GM19025 (cell line): ENCODE measurements at regions not wholly inside any gene's neighbourhood (a gene's known extent, or its start where the extent isn't known, plus 50 kb on each side); places are given as distances from the start of the nearest gene placed in this dataset.

Source experiments
- ATAC-seq: cut with Tn5 transposase; IDR thresholded peaks from one replicate; pipeline ENCODE4 v1.9.1; 2021; ENCODE audit warnings: mild to moderate bottlenecking, low read depth, moderate library complexity; ENCODE audit not compliant: unreplicated experiment

GRCh38 chr4:160848901-160849760 lies 1314.7 kb downstream of the FSTL5 start:
- no peak for ATAC-seq

DNA sequence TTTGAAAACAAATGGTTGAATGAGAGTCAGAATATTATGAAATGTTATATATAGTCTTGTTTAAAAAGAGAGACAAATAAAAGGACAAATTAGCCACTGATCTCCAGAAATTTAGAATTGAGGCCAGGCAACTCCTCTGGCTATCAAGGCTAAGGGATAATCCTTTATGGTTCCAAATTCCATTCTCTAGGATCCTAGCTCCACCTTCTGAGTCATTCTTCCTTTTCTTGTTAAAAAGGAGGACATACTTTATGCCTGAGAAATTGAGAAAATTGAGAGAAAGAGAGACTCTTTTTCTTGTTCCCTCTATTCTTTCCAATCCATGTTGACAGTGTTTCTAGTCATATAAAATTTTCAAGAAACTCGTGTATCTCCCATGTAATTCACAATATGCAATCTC lies 1299.5 kb downstream of the FSTL5 start:
- ATAC-seq = no peak

DNA sequence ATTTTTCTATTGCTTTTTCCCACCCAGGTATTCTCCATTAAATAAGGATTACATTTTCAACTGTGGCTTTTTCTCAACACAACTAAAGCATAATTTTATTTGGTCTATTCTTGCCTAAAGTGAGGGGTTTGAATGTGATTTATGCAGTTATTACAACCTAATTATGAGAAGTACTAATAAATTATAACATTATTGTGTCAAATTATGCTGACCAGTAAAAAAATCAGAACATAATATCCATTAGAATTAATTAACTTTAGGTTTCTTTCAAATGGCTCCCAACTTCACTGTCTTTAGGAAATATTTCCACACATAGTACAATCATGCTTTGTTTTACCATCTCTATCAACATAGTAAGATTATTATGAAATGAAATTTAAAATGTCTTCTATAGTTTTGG lies 1293.9 kb downstream of the FSTL5 start:
- no peak for ATAC-seq

DNA sequence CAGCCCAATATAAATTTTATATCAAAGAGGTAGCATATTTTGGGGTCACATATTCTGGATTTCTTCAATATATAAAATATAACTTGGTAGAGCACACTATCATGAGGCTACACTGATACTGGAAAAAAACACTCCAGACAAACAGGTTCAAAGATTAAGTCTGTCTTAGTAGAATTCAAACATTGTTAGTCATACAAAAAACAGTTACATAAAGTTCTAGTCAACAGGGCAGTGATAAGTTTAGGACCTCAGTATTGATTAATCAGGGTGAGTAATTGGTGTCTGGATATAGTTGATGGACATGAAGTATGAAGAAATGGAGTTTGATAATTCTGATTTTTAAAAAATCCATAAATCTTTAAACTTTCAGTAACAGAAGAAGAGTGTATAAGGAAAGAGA lies 1291.3 kb downstream of the FSTL5 start:
- no peak for ATAC-seq

DNA sequence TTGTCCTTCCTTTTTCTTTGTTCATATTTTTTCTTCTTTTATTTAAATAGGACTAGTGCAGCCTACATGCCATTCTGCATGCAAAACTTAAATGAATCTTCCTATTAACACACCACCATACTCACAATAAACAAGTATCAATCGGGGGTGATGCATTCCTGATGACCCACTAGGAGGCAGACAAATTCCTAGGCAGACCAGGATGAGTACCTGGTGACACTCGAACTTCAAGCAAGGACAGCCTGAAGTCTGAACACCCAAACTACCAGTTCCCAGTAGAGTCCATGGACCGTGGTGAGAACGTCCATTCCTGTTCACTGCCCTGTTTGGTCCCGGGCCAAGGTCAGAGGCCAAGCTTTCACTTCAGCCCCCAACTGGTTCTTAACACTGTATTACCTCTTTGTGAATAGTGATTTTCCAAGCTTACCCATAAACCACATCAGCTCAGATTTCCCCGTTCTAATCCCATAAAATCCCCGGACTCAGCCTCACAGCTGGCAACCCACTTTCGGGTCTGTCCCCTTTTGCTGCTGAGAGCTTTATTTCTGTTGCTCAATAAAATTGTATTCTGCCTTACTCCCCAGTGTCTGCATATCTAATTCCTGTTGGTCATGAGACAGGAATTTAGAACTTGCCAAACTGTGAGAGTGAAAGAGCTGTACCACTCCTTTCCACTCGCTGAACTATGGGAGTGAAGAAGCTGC lies 1286.6 kb downstream of the FSTL5 start:
- no peak for ATAC-seq

GRCh38 chr4:160880180-160880579 lies 1283.6 kb downstream of the FSTL5 start:
- ATAC-seq = no peak

- ATAC-seq = no peak
Measured at GRCh38 chr4:160887668-160888067, 1276.1 kb downstream of the FSTL5 start.

DNA sequence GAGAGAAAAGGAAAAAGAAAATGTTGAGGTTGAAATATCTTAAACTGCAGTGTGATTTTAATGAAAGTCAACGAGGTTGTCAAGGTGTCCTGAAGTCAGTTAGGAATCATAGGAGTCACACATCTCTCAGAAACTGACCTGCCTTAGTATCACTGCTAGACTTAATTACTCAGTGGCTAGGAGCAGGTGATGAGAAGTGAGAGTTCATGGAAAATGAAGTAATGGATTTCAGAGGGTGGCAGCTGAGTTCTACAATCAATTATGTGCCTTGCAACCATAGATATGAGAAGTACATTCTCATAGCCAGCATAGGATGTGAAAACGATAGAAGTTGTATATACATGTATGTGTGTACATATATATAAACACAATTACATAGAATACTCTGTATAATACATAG lies 1269.7 kb downstream of the FSTL5 start:
- no peak for ATAC-seq

DNA sequence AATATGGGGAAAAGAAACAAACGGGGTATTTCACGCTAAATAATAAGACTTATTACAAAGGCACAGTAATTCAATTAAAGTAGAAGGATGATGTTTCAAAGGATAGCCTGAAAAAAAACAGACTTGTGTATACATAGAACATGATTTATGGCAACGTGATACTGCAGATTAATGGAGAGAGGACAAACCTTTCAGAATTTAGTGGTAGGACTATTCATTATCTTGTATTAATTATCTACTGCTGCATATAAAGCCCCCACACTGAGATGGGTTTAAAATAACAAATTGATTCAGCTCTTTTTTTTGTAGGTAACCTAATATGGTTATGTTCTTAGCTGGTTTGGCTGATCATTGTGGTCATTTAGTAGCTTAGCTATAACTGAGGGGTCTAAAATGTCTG lies 1269.0 kb downstream of the FSTL5 start:
- ATAC-seq = no peak

GRCh38 chr4:160927311-160927710 lies 1236.5 kb downstream of the FSTL5 start:
- no peak for ATAC-seq

- ATAC-seq = no peak
Measured at GRCh38 chr4:160928482-160928881, 1235.3 kb downstream of the FSTL5 start.

- no peak for ATAC-seq
Measured at GRCh38 chr4:160947653-160948052, 1216.1 kb downstream of the FSTL5 start.

DNA sequence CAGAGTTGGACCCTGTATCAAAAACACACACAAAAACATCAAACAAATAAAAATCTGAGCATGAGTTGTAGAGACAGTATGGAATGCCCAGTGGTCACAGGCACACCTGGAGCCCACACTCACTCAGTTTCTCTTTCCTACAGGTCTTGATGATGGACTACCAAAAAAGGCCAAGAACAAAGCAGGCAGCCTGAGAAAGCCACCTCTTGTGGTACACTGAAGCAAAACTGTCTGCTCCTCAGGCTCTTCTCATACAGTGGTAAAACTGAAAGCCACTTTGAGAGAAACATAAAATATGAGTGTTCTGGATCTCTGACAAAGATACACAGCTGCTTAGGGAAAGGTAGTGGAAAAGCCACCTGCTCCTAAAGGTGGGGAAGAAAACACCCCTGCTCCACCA lies 1206.9 kb downstream of the FSTL5 start:
- ATAC-seq = no peak

DNA sequence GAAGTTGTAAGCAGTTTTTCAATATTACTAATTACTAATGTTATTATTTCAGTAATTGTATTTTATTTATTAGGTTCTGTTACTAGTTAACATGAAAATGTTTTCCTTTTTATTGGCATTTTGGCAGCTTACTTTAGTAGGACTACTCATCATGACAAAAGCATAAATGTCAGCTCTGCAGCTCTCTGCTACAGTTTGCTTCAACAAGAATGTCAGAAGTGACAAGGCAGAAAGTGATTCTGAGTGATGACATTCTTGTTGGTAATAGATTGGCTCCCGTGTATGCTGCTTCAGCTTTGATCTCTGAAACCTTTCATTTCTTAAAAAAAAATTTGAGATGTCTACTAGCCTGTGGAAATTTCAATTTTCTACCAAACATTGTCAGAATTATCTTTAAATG lies 1193.9 kb downstream of the FSTL5 start:
- no peak for ATAC-seq

DNA sequence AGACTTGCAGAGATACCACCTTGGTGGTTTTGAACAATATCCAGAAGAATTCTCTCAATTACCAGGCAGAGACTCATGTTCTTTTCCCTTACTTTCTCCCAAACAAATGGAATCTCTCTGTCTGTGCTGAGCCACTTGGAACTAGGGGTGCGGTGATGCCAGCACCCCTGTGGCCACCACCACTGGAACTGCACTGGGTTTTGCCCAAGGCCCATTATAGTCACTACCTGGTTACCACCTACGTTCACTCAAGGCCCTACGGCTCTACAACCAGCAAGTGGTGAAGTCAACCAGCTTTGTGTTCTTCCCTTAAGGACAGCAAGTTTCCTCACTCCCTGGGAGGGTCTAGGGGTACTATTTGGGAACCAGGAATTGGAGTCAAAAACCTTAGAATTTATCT lies 1183.7 kb downstream of the FSTL5 start:
- ATAC-seq = no peak

- ATAC-seq = no peak
Measured at GRCh38 chr4:160981083-160981482, 1182.7 kb downstream of the FSTL5 start.

DNA sequence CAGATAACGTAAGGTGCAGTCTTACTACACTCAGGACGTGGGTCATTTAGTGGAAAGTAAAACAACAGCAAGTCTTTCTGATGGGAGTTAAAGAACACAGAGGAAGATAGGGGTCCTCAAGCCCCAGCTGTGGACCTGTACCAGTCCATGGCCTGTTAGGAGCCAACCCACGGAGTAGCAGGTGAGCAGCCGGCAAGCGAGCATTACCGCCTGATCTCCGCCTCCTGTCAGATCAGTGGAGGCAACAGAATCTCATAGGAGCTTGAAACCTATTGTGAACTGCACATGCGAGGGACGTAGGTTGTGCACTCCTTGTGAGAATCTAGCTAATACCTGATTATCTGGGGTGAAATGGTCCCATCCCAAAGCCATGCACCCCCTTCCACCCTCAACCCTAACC lies 1180.8 kb downstream of the FSTL5 start:
- no peak for ATAC-seq

- no peak for ATAC-seq
Measured at GRCh38 chr4:161002386-161002785, 1161.4 kb downstream of the FSTL5 start.

- ATAC-seq = no peak
Measured at GRCh38 chr4:161003418-161004057, 1160.3 kb downstream of the FSTL5 start.

- ATAC-seq = no peak
Measured at GRCh38 chr4:161005746-161006145, 1158.1 kb downstream of the FSTL5 start.

- ATAC-seq = no peak
Measured at GRCh38 chr4:161008527-161008926, 1155.3 kb downstream of the FSTL5 start.
